Anterior cingulate cortex (tissue), 58 donors: ENCODE measurements at regions not wholly inside any gene's neighbourhood (a gene's known extent, or its start where the extent isn't known, plus 50 kb on each side); places are given as distances from the start of the nearest gene placed in this dataset.

Experiments
- DNase-seq, 58 donors: peaks; one replicate each; lab custom pipeline; 2025; lab: John Stamatoyannopoulos, UW

GRCh38 chr9:107710953-107711352, 221.4 kb upstream of the KLF4 start:
- DNase-seq: no peak

GRCh38 chr9:107710546-107710945, 221.0 kb upstream of the KLF4 start:
- no peak for DNase-seq

GRCh38 chr9:107708791-107709190, 219.2 kb upstream of the KLF4 start:
- no peak for DNase-seq

GRCh38 chr9:107707915-107708441, 218.4 kb upstream of the KLF4 start:
- DNase-seq: peak in 1 of 58 donors; percentile 1

- no peak for DNase-seq
Measured at GRCh38 chr9:107707428-107707837, 217.9 kb upstream of the KLF4 start.

- no peak for DNase-seq
Measured at GRCh38 chr9:107706701-107707427, 217.3 kb upstream of the KLF4 start.

GRCh38 chr9:107705521-107705920, 216.0 kb upstream of the KLF4 start:
- no peak for DNase-seq

GRCh38 chr9:107704774-107705173, 215.2 kb upstream of the KLF4 start:
- DNase-seq: no peak

GRCh38 chr9:107703651-107704050, 214.1 kb upstream of the KLF4 start:
- no peak for DNase-seq

- no peak for DNase-seq
Measured at GRCh38 chr9:107700847-107701246, 211.3 kb upstream of the KLF4 start.

- no peak for DNase-seq
Measured at GRCh38 chr9:107699231-107699630, 209.7 kb upstream of the KLF4 start.

- DNase-seq: no peak
Measured at GRCh38 chr9:107698779-107699178, 209.2 kb upstream of the KLF4 start.

- DNase-seq: no peak
Measured at GRCh38 chr9:107696302-107696701, 206.7 kb upstream of the KLF4 start.

GRCh38 chr9:107694390-107694789, 204.8 kb upstream of the KLF4 start:
- no peak for DNase-seq

- no peak for DNase-seq
Measured at GRCh38 chr9:107693625-107694326, 204.2 kb upstream of the KLF4 start.

- DNase-seq: no peak
Measured at GRCh38 chr9:107691664-107692063, 202.1 kb upstream of the KLF4 start.

- DNase-seq: no peak
Measured at GRCh38 chr9:107690021-107690420, 200.5 kb upstream of the KLF4 start.

- DNase-seq: no peak
Measured at GRCh38 chr9:107688728-107689127, 199.2 kb upstream of the KLF4 start.

GRCh38 chr9:107685901-107686300, 196.3 kb upstream of the KLF4 start:
- DNase-seq: no peak

GRCh38 chr9:107685376-107685775, 195.8 kb upstream of the KLF4 start:
- DNase-seq: no peak

GRCh38 chr9:107684224-107684623, 194.7 kb upstream of the KLF4 start:
- no peak for DNase-seq

- peak in 2 of 58 donors; percentile 3 to 8 for DNase-seq
Measured at GRCh38 chr9:107683566-107683965, 194.0 kb upstream of the KLF4 start.
